AG04450 (cell line): ENCODE measurements at regions not wholly inside any gene's neighbourhood (a gene's known extent, or its start where the extent isn't known, plus 50 kb on each side); places are given as distances from the start of the nearest gene placed in this dataset.
A peak's percentile ranks its signal among the peaks of the same experiment; 100 is the strongest.
"Not testable (repeated sequence)": the region's sequence is repeated elsewhere in the genome, so short reads cannot be mapped to it uniquely, and the experiment has no call there.

ENCODE experiments used
- CTCF ChIA-PET: fragments of 300-600, 350-600 bp; formaldehyde crosslinking; extraction: SDS; loops from one replicate; lab custom pipeline; 2022; ENCODE audit warnings: antibody characterized with exemption, inconsistent platforms; lab: Charles Lee
- POLR2A ChIA-PET: fragments of 350-600 bp; formaldehyde crosslinking; extraction: SDS; loops from one replicate; lab custom pipeline; 2021; ENCODE audit warnings: antibody characterized with exemption, inconsistent platforms; lab: Yijun Ruan, JAX
- DNase-seq: peaks from one replicate; pipeline ENCODE4 v3.0.0-alpha.2; 2011; ENCODE audit warnings: low read depth, low spot score
- H3K27ac ChIP-seq: one replicate; pipeline ENCODE4 v1.5.1; 2012; ENCODE audit warnings: low read depth, low read length, control low read depth
- H3K27me3 ChIP-seq: one replicate; pipeline ENCODE4 v1.6.0; 2012; ENCODE audit warnings: low read length; ENCODE audit not compliant: control insufficient read depth, insufficient read depth
- H3K4me3 ChIP-seq: 2 replicates; pipeline ENCODE4 v1.5.1; 2011; ENCODE audit warnings: mild to moderate bottlenecking, low read depth, low read length, control low read depth
- H3K9me3 ChIP-seq: 2 replicates; pipeline ENCODE4 v1.5.1; 2012; ENCODE audit warnings: low read length; ENCODE audit not compliant: control insufficient read depth, insufficient read depth
- TF ChIP-seq, protein P1 (sequence below): IDR thresholded peaks from 2 replicates; pipeline ENCODE4 v1.5.1; 2011; ENCODE audit warnings: low read depth, low read length, control low read depth, inconsistent platforms

GRCh38 chr2:83109284-83109683 lies 1349.8 kb downstream of the SUCLG1 start:
- Histone ChIP-seq H3K27ac (no peak overlapping the region), H3K4me3 (no peak overlapping the region), H3K9me3 (no peaks in the 10 kb centered on the region), H3K27me3 (no peaks in the 10 kb centered on the region)
- TF ChIP-seq, protein P1, sequence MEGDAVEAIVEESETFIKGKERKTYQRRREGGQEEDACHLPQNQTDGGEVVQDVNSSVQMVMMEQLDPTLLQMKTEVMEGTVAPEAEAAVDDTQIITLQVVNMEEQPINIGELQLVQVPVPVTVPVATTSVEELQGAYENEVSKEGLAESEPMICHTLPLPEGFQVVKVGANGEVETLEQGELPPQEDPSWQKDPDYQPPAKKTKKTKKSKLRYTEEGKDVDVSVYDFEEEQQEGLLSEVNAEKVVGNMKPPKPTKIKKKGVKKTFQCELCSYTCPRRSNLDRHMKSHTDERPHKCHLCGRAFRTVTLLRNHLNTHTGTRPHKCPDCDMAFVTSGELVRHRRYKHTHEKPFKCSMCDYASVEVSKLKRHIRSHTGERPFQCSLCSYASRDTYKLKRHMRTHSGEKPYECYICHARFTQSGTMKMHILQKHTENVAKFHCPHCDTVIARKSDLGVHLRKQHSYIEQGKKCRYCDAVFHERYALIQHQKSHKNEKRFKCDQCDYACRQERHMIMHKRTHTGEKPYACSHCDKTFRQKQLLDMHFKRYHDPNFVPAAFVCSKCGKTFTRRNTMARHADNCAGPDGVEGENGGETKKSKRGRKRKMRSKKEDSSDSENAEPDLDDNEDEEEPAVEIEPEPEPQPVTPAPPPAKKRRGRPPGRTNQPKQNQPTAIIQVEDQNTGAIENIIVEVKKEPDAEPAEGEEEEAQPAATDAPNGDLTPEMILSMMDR, result no peak
- POLR2A ChIA-PET, result no interaction called here
- no peak for DNase-seq
- CTCF ChIA-PET, result no interaction called here

DNA sequence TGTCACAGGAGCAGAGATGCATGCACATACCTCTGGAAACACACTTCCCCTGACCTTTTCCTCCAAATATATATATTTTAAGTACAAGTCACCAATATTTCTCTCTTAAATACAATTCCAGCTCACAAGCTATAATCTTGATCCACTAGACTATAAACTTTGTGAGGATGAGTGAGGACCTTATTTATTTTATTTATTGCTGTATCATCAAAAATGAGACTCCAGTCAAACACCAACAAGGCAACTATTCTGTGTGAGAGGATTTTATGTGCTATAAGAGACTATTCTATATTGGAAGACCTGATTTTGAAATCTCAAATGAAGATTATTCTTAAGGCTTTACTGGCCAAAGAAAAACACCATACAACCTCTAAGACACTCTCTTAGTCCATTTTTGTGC lies 1352.2 kb downstream of the SUCLG1 start:
- ChIA-PET POLR2A (no interaction called here), CTCF (no interaction called here)
- Histone ChIP-seq H3K27ac (no peak overlapping the region), H3K4me3 (no peak overlapping the region), H3K9me3 (no peaks in the 10 kb centered on the region), H3K27me3 (no peaks in the 10 kb centered on the region)
- no peak for DNase-seq
- TF ChIP-seq, protein P1, result no peak

GRCh38 chr2:83104202-83104601 lies 1354.9 kb downstream of the SUCLG1 start:
- ChIA-PET POLR2A (no interaction called here), CTCF (no interaction called here)
- H3K9me3 ChIP-seq, result no peaks in the 10 kb centered on the region
- DNase-seq, result no peak
- peak overlapping the region; percentile 49 for H3K27ac ChIP-seq
- H3K27me3 ChIP-seq, result no peaks in the 10 kb centered on the region
- TF ChIP-seq, protein P1, result no peak
- no peak overlapping the region for H3K4me3 ChIP-seq

GRCh38 chr2:83103613-83104012 lies 1355.5 kb downstream of the SUCLG1 start:
- peak; percentile 46 for DNase-seq
- no peaks in the 10 kb centered on the region for H3K9me3 ChIP-seq
- H3K27ac ChIP-seq, result no peak overlapping the region
- TF ChIP-seq, protein P1, result no peak
- no peaks in the 10 kb centered on the region for H3K27me3 ChIP-seq
- H3K4me3 ChIP-seq, result no peak overlapping the region
- ChIA-PET CTCF (no interaction called here), POLR2A (no interaction called here)

DNA sequence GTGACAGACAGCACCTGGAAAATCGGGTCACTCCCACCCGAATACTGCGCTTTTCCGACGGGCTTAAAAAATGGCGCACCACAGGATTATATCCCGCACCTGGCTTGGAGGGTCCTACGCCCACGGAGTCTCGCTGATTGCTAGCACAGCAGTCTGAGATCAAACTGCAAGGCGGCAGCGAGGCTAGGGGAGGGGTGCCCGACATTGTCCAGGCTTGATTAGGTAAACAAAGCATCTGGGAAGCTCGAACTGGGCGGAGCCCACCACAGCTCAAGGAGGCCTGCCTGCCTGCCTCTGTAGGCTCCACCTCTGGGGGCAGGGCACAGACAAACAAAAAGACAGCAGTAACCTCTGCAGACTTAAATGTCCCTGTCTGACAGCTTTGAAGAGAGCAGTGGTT lies 1370.0 kb downstream of the SUCLG1 start:
- H3K4me3 ChIP-seq, H3K27me3 ChIP-seq, CTCF ChIA-PET, H3K27ac ChIP-seq, POLR2A ChIA-PET, DNase-seq, H3K9me3 ChIP-seq: not testable (repeated sequence)

DNA sequence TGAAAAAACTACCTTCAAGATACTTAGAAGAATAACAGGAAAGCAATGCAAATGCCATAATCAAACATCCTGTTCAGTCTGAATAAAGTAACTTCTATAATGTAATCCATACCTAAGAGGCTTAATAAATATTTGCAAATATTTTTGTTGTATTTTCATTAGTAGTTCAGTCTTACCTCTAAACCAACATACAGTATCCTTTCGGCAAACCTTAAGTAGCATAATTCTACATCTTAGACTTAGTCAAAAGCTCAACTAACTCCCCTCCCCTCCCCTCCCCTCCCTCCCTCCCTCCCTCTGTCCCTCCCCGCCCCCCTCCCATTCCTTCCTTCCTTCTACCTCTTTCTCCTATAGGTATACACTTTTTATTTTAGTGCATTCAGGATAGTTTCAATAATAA lies 1373.2 kb downstream of the SUCLG1 start:
- Histone ChIP-seq H3K9me3 (no peaks in the 10 kb centered on the region), H3K27me3 (no peaks in the 10 kb centered on the region), H3K27ac (no peak overlapping the region), H3K4me3 (no peak overlapping the region)
- no peak for DNase-seq
- TF ChIP-seq, protein P1, result no peak
- ChIA-PET CTCF (no interaction called here), POLR2A (no interaction called here)
